ENCODE measurements at regions not wholly inside any gene's neighbourhood (a gene's known extent, or its start where the extent isn't known, plus 50 kb on each side); places are given as distances from the start of the nearest gene placed in this dataset.
"Not testable (repeated sequence)": the region's sequence is repeated elsewhere in the genome, so short reads cannot be mapped to it uniquely, and the experiment has no call there.

DNA sequence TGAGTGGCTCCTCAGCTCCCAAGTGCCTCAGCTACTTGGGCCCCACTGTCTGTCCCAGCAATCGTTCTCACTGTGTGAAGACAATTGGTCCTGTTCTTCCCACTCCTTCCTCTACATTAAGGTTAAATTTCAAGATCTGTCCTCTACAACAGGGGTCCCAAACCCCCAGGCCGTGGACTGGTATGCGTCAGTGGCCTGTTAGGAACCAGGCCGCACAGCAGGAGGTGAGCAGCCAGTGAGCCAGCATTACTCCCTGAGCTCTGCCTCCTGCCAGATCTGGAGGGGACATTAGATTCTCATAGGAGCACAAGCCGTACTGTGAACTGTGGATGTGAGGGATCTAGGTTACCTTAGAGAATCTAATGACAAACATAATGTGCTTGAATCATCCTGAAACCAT lies 376.9 kb upstream of the FZD8 start:
- intact Hi-C loops (cut with DNase I) = no loop called here
- no peak for DNase-seq (ENCODE audit: low spot score)

DNA sequence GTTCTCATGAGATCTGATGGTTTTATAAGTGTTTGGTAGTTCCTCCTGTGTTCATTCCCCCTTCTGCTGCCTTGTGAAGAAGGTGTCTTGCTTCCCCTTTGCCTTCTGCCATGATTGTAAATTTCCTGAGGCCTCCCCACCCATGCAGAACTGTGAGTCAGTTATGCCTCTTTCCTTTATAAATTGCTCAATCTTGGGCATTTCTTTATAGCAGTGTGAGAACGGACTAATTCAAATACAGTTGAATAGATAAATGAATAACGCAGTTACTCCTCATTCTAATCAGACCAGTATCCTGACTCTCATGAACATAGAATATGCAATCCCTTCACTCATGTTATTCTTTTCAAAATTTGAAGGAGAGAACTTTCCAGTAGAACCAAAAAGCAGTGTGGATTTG lies 375.0 kb upstream of the FZD8 start:
- intact Hi-C loops (cut with DNase I) = no loop called here
- no peak for DNase-seq (ENCODE audit: low spot score)

- DNase-seq (ENCODE audit: low spot score) = no peak
- intact Hi-C loops (cut with DNase I) = no loop called here
These were observed 365.3 kb upstream of the FZD8 start for GRCh38 chr10:36007369-36007768.

- DNase-seq (ENCODE audit: low spot score) = no peak
- intact Hi-C loops (cut with DNase I) = no loop called here
These were observed 361.6 kb upstream of the FZD8 start for GRCh38 chr10:36003688-36004087.

- intact Hi-C loops (cut with DNase I) = no loop called here
- DNase-seq (ENCODE audit: low spot score) = no peak
These were observed 361.0 kb upstream of the FZD8 start for GRCh38 chr10:36003031-36003600.

GRCh38 chr10:36002445-36002844 lies 360.3 kb upstream of the FZD8 start:
- intact Hi-C loops (cut with DNase I) = no loop called here

GRCh38 chr10:36000754-36001153 lies 358.7 kb upstream of the FZD8 start:
- intact Hi-C loops (cut with DNase I) = not testable (repeated sequence)

More at GRCh38 chr10:36002445-36002844, 360.3 kb upstream of the FZD8 start:
- no peak for DNase-seq (ENCODE audit: low spot score)

GRCh38 chr10:35998026-35998425 lies 355.9 kb upstream of the FZD8 start:
- DNase-seq (ENCODE audit: low spot score) = no peak
- intact Hi-C loops (cut with DNase I) = no loop called here

More at GRCh38 chr10:36000754-36001153, 358.7 kb upstream of the FZD8 start:
- DNase-seq (ENCODE audit: low spot score) = not testable (repeated sequence)

DNA sequence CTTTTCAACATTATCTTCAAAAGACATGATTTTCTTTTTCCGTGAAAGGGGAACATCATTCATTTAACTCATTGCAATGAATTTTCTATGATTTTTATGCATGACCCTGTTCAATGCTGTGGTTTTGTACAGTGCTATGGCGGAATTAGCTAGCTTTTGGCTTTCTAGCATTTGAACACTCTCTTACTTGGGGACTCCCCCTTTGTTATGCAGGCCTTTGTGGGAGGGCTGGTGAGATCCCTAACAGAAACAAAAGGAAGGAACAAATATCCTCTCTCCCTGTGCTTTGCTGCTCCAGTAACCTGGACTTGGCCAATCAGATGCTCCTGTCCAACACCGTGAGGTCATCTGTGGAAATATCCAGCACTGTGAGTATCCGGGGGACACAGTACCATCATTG lies 353.4 kb upstream of the FZD8 start:
- intact Hi-C loops (cut with DNase I) = no loop called here
- no peak for DNase-seq (ENCODE audit: low spot score)

DNA sequence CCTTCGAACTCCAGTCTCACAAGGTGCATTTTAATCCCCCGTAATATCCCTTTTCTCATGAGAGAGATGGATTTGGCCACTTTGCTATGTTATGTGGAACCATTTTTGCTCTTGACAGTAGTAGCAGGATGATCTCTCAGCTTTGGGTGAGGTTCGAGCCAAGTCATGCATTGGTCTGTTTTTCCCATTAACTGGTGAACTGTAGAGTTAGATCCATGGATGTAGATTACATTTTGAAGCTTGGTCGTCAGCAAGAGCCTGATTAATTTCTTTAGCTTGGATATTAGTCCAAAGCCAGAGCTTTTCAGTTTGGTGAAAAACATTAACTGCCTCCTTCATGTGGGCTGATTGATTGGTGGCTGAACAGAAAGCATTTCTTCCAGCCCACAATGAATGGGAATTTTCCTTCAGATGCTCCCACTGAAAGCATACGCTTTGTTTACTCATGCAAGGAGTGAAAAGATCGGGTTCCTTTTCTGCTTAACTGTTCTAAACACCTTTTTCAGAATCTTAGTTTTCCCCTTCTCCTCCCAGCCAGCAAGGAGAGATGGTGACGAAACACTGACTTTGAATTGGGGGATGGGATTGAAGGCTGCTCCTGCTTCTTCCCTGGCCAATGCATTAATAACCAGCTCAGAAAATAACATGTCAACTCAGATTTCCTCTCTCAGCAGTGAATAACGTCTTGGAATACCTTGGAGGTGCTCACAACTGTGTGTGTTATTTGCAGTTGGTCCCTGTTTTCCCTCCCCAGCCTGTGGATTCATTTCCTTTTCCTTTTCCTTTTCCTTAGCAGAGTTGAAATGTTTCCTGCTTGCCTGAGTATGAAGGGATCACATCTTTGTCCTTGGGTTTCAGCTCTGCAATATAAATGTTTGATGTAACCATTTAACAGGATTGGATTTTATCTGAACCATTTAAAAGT lies 351.8 kb upstream of the FZD8 start:
- intact Hi-C loops (cut with DNase I) = no loop called here
- DNase-seq (ENCODE audit: low spot score) = no peak

GRCh38 chr10:35992107-35992506 lies 350.0 kb upstream of the FZD8 start:
- intact Hi-C loops (cut with DNase I) = no loop called here
- DNase-seq (ENCODE audit: low spot score) = no peak

- no peak for DNase-seq (ENCODE audit: low spot score)
- intact Hi-C loops (cut with DNase I) = no loop called here
These were observed 344.8 kb upstream of the FZD8 start for GRCh38 chr10:35986756-35987502.

DNA sequence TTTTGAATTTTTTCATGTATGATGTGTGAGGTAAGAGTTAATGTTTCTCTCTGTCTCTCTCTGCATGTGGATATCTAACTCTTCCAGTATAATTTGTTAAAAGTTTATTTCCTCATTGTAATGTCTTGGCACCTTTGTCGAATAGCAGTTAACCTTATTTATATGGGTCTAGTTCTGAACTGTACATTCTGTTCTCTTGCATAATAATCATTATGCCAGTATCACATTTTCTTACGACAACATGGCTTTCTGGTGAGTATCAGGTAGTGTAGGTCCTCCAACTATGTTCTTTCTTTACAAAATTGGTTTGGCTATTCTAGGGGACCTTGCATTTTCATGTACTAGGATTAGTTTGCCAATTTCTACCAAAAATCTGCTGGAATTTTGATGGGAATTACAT lies 337.0 kb upstream of the FZD8 start:
- intact Hi-C loops (cut with DNase I) = no loop called here
- DNase-seq (ENCODE audit: low spot score) = no peak

GRCh38 chr10:35973912-35974591 lies 332.0 kb upstream of the FZD8 start:
- DNase-seq (ENCODE audit: low spot score); intact Hi-C loops (cut with DNase I): not testable (repeated sequence)

GRCh38 chr10:35972275-35972674 lies 330.2 kb upstream of the FZD8 start:
- no peak for DNase-seq (ENCODE audit: low spot score)
- intact Hi-C loops (cut with DNase I) = no loop called here

GRCh38 chr10:35971397-35971796 lies 329.3 kb upstream of the FZD8 start:
- DNase-seq (ENCODE audit: low spot score) = no peak
- intact Hi-C loops (cut with DNase I) = no loop called here

DNA sequence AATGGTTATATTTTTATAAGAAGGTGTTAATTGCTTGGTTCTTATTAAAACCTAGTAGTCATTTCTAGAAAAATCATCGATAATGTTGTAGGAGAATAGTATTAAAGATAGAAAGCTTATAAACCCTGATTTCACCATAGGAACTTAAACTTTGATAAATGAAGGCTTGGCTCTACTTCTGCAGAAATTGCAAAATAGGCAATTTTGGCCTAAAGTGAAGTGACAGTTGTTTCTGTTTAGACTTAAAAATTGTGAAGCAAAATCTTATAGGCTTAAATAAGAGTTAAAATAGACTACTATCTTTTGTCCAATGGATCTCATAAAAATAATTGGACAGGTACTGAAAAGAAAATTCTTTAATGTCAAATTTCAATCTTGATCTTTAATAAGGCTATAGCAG lies 321.6 kb upstream of the FZD8 start:
- no peak for DNase-seq (ENCODE audit: low spot score)
- intact Hi-C loops (cut with DNase I) = no loop called here

- intact Hi-C loops (cut with DNase I) = no loop called here
- no peak for DNase-seq (ENCODE audit: low spot score)
These were observed 319.4 kb upstream of the FZD8 start for GRCh38 chr10:35961501-35961900.

- intact Hi-C loops (cut with DNase I) = no loop called here
- no peak for DNase-seq (ENCODE audit: low spot score)
These were observed 317.2 kb upstream of the FZD8 start for GRCh38 chr10:35959252-35959651.

GRCh38 chr10:35958609-35959008 lies 316.5 kb upstream of the FZD8 start:
- intact Hi-C loops (cut with DNase I); DNase-seq (ENCODE audit: low spot score): not testable (repeated sequence)

Data from cardiac septum (tissue), 1 donor.